H54 (cell line): ENCODE measurements at regions not wholly inside any gene's neighbourhood (a gene's known extent, or its start where the extent isn't known, plus 50 kb on each side); places are given as distances from the start of the nearest gene placed in this dataset.

ENCODE experiments used
- DNase-seq: peaks from one replicate; pipeline ENCODE4 v3.0.0; 2011; ENCODE audit warnings: low spot score, mixed read lengths; ENCODE audit not compliant: insufficient read length
- FAIRE-seq: peaks from 3 replicates; lab custom pipeline; 2011; peaks lifted over from hg19 to GRCh38; lab: Jason Lieb, UNC
- POLR2A ChIP-seq: IDR thresholded peaks from 2 replicates; pipeline ENCODE4 v1.6.1; 2011; ENCODE audit warnings: low read depth, mild to moderate bottlenecking, low read length

DNA sequence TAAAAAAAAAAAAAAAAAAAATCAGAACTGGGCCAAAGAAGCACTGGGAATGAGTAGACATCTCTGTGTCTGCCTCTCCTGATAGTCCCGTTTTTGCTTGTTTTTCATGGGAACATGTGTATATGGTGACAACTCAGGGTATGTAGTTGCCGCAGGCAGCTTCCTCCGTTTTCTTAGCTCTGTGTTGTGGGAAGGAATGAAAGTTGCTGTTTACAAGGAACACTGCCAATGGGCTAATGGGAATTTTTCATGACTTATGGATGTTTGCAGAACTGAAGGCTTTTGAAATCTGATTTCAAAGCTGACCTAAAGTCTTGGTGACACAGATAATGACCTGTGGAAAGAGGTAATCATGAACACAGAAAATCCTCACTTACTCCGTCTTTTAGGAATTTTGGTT lies 146.4 kb upstream of the BTG1 start:
- TF ChIP-seq POLR2A: no peak
- no peak for FAIRE-seq
- no peak for DNase-seq

GRCh38 chr12:92290886-92291285 lies 145.2 kb upstream of the BTG1 start:
- FAIRE-seq: no peak
- no peak for TF ChIP-seq POLR2A
- DNase-seq: no peak

- DNase-seq (peak; percentile 23), FAIRE-seq (no peak)
- TF ChIP-seq POLR2A: no peak
Observed at GRCh38 chr12:92290350-92290695, 144.7 kb upstream of the BTG1 start.

DNA sequence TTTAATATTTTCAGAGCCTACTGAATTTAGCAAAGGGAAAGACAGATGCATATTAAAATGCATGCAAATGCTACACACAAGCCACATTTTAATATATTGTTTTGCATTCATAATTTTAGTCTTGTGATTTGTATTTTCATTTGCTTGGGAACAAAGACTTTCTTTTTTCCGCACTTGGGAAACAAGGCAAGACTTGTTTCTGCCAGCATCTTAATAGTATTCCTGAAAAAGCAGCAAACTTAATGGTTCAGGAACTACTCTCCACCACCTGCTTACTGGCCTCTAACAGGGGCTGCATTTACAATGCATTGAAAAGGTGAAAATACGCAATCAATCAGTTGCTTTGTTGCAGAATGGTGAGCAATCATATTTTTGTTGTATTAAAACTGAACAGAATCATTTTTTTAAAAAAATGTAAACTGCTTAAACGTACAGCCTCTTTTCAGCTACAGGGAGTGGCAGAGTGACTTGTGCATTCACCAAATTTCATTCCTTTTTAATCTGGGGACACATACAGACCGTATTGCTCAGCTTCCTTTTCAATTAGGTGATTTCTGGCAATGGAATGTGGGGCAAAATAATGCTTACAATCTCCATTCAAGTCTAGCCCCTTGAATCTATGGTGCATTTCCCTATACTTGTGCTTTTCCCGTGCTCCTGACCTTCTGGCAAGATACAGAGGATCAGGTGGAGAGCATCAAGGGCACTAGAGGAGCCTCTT lies 144.1 kb upstream of the BTG1 start:
- DNase-seq (peak; percentile 17), FAIRE-seq (peak; percentile 93)
- TF ChIP-seq POLR2A: no peak

DNA sequence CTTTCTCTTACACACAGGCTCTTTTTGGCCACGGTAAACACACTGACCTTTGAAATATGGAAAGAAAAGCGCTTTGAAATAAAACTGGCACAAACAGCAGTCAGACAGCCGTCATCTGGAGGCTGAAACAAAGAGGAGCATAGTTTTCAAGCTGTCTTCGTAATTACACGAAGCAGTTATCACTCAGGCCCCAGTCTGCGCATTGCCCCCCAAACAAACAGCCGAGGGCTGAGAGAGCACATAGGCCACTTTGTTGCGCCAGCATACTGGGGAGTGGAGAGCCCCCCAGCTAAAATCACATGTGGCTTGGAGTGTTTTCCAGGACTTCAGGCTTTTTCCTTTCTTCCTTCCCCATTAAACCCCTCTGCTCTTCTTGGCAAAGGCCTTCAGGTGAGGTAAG lies 142.9 kb upstream of the BTG1 start:
- FAIRE-seq (no peak), DNase-seq (no peak)
- TF ChIP-seq POLR2A: no peak

DNA sequence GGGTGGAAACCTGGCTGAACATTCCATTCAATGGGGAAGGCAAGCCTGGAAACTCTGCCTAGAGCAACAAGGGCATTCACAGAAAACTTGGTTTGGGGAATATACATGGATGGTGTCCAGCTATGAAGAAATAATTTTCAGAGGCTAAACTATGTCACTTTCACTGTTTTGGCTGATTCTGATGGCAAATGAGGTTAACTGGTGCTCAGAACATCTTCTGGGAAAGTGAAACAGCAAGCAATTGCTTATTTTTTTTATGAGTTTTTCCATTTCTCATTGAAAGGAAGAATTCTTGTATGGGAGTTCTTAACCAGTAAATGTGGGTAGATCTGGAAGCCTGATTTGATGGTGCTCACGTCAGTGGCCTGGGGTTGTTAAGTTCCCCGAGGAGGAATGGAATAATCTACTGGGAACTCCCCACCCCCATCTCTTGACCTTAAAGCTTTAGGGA lies 132.8 kb upstream of the BTG1 start:
- DNase-seq (no peak), FAIRE-seq (no peak)
- TF ChIP-seq POLR2A: no peak

- DNase-seq (no peak), FAIRE-seq (no peak)
- TF ChIP-seq POLR2A: no peak
Observed at GRCh38 chr12:92277795-92278194, 132.1 kb upstream of the BTG1 start.

- no peak for TF ChIP-seq POLR2A
- no peak for FAIRE-seq
- DNase-seq: no peak
Observed at GRCh38 chr12:92276276-92276675, 130.6 kb upstream of the BTG1 start.

- no peak for DNase-seq
- FAIRE-seq: no peak
- TF ChIP-seq POLR2A: no peak
Observed at GRCh38 chr12:92275443-92276154, 130.0 kb upstream of the BTG1 start.

GRCh38 chr12:92273076-92273475 lies 127.4 kb upstream of the BTG1 start:
- no peak for TF ChIP-seq POLR2A
- FAIRE-seq (no peak), DNase-seq (no peak)

DNA sequence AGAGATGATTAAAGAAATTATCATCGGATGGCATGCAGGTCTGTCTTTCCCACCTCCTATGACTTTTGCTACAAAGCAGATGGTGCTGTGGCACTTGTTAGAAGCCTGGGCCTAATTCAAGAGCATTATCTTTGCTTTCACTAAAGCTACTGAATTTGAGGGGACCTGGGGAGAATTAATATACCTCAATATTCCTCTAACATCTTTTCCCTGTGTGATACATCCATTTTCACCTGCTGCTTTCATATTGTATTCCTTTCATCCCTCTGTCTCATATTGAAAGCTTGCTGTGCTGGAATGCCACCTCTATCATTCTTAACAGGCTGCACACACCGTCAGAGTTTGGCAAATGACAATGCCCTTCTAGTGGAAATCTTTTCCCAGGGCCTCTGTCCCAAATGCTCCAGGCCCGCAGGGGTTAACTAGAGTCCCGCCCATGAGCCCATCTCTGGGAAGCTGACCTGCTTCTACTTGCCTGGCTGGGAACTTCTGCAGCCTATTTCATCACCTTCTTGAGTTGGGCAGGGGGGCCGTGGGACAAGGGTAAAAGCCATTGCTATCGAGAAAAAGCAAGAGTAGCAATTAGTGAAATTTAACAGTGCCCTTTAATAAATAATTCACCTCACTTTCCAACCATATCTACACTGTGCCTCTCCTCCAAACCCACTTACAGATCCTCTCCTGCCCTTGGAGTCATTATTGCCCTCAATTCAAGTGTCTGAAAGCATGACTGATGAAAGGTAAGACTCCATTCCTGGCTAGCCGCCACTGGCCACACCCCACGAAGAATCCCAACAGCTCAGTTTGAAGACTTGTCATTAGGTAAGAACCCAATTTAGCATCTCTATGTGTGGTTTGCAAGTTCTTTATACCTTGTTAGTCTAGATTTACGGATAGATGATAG lies 126.7 kb upstream of the BTG1 start:
- no peak for DNase-seq
- no peak for TF ChIP-seq POLR2A
- no peak for FAIRE-seq

GRCh38 chr12:92271341-92271740 lies 125.7 kb upstream of the BTG1 start:
- no peak for TF ChIP-seq POLR2A
- DNase-seq (no peak), FAIRE-seq (no peak)

GRCh38 chr12:92270521-92270920 lies 124.9 kb upstream of the BTG1 start:
- no peak for FAIRE-seq
- no peak for DNase-seq
- no peak for TF ChIP-seq POLR2A

DNA sequence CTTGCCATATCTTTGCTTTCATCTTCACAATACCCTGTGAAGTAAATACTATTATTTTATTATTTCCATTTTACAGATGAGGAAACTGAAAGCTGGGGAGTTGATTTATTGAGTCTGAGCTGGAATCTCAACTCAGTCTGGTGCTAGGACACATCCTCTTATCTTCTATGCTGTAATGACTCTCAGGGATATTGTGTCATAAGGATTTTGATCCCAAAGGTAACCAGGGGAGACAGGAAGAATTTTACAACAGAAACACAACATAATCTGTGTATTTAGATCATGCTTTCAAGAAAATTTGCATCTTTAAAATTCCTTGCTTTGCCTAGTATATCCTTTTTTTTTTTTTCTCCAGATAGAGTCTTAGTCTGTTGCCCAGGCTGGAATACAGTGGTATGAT lies 123.3 kb upstream of the BTG1 start:
- DNase-seq: no peak
- FAIRE-seq: no peak
- TF ChIP-seq POLR2A: no peak

GRCh38 chr12:92261692-92262091 lies 116.0 kb upstream of the BTG1 start:
- FAIRE-seq (no peak), DNase-seq (no peak)
- no peak for TF ChIP-seq POLR2A
